K562 (cell line): ENCODE measurements at regions not wholly inside any gene's neighbourhood (a gene's known extent, or its start where the extent isn't known, plus 50 kb on each side); places are given as distances from the start of the nearest gene placed in this dataset.

Experiments used
- ATAC-seq: fragments of 200-7000 bp; cut with Tn5 transposase; 3 replicates; pipeline ENCODE4 v1.9.1; 2020; ENCODE audit warnings: moderate library complexity
- BruUV-seq: library from RNA; stranded (reverse); fragments of 400-500 nt; replicated peaks from 2 replicates; lab custom pipeline; 2021; lab: Mats Ljungman, UMichigan
- CTCF ChIA-PET: fragments of 300-600 bp; formaldehyde crosslinking; extraction: SDS; loops from one replicate; lab custom pipeline; 2021; ENCODE audit warnings: low intra/inter-chr PET ratio; lab: Yijun Ruan, JAX
- POLR2A ChIA-PET: fragments of 300-600, 350-650 bp; sonication (Branson Sonifier 250); formaldehyde crosslinking; extraction: SDS; loops from one replicate; lab custom pipeline; 2021; ENCODE audit warnings: antibody characterized with exemption, inconsistent platforms; lab: Yijun Ruan, JAX
- DNase-seq, 4 experiments: peaks; one replicate each; pipeline versions ENCODE4 v3.0.0 to v3.0.0-alpha.2; 2011 to 2018; ENCODE audit warnings: low spot score in 3 of 4, mixed read lengths in 3 of 4; ENCODE audit errors: extremely low read depth in 1 of 4
- FAIRE-seq: peaks from 2 replicates; lab custom pipeline; 2011; peaks lifted over from hg19 to GRCh38; lab: Jason Lieb, UNC
- H2AFZ ChIP-seq: 2 replicates; pipeline ENCODE4 v1.6.0; 2011; ENCODE audit warnings: low read depth, low read length, control low read depth, inconsistent platforms
- H3K27ac ChIP-seq: fragments of 200-600 bp; 3 replicates; pipeline ENCODE4 v1.8.0; 2011; ENCODE audit warnings: low read depth, mild to moderate bottlenecking, control low read depth, inconsistent platforms, low read length, moderate library complexity, mixed read lengths; ENCODE audit errors: extremely low read depth
- H3K27me3 ChIP-seq, 2 experiments: fragments of 300-600 bp in 1 of 2; 2 replicates in 1 of 2; 3 replicates in 1 of 2; pipeline versions ENCODE4 v1.6.0 to v1.8.0; 2011; ENCODE audit warnings: inconsistent platforms in 2 of 2, low read length in 2 of 2, mild to moderate bottlenecking in 1 of 2, mixed read lengths in 1 of 2, moderate library complexity in 1 of 2; ENCODE audit not compliant: control insufficient read depth in 2 of 2, insufficient read depth in 2 of 2
- H3K36me3 ChIP-seq: fragments of 300-600 bp; 3 replicates; pipeline ENCODE4 v1.8.0; 2011; ENCODE audit warnings: mild to moderate bottlenecking, low read length, inconsistent platforms; ENCODE audit not compliant: control insufficient read depth, insufficient read depth
- H3K4me1 ChIP-seq, 2 experiments: fragments of 200-600 bp in 1 of 2; replicated peaks in 1 of 2; 2 replicates in 1 of 2; 3 replicates in 1 of 2; pipeline versions ENCODE4 v1.5.1 to v1.8.0; 2011; ENCODE audit warnings: inconsistent platforms in 2 of 2, low read length in 2 of 2, mild to moderate bottlenecking in 1 of 2, mixed read lengths in 1 of 2, moderate library complexity in 1 of 2; ENCODE audit not compliant: control insufficient read depth in 2 of 2, insufficient read depth in 2 of 2
- H3K4me2 ChIP-seq: 2 replicates; pipeline ENCODE4 v1.6.1; 2011; ENCODE audit warnings: low read length, control low read depth, inconsistent platforms, mixed read lengths; ENCODE audit not compliant: insufficient read depth
- H3K4me3 ChIP-seq: fragments of 200-600 bp; sonication (generic), shearing (Covaris generic); 2 replicates; pipeline ENCODE4 v1.5.1; 2016; ENCODE audit warnings: control low read depth, inconsistent platforms
- H3K79me2 ChIP-seq: fragments of 200-600 bp; 3 replicates; pipeline ENCODE4 v1.8.0; 2011; ENCODE audit warnings: low read length, inconsistent platforms; ENCODE audit not compliant: control insufficient read depth, insufficient read depth
- H3K9ac ChIP-seq, 2 experiments: 2 replicates each; pipeline versions ENCODE4 v1.6.0 to v1.6.1; 2011; ENCODE audit warnings: low read depth in 2 of 2, low read length in 2 of 2, control low read depth in 1 of 2, inconsistent platforms in 1 of 2, mild to moderate bottlenecking in 1 of 2, mixed read lengths in 1 of 2; ENCODE audit not compliant: insufficient read depth in 1 of 2
- H3K9me1 ChIP-seq: one replicate; pipeline ENCODE4 v1.6.0; 2011; ENCODE audit warnings: inconsistent platforms, mild to moderate bottlenecking, low read length, moderate library complexity; ENCODE audit not compliant: control insufficient read depth, insufficient read depth
- H3K9me3 ChIP-seq: replicated peaks from 2 replicates; pipeline ENCODE4 v1.5.1; 2011; ENCODE audit warnings: low read depth, low read length, inconsistent platforms; ENCODE audit not compliant: control insufficient read depth, insufficient read depth
- H4K20me1 ChIP-seq: replicated peaks from 2 replicates; pipeline ENCODE4 v1.6.1; 2011; ENCODE audit warnings: low read length, inconsistent platforms, mixed read lengths; ENCODE audit not compliant: control insufficient read depth, insufficient read depth
- CHD4 ChIP-seq: fragments of 200-600 bp; sonication (generic); IDR thresholded peaks from 3 replicates; pipeline ENCODE4 v1.6.1; 2012; ENCODE audit warnings: low read depth, mild to moderate bottlenecking, mixed read lengths, low read length, inconsistent platforms; ENCODE audit not compliant: insufficient read depth, insufficient replicate concordance, poor library complexity, severe bottlenecking
- DPF2 ChIP-seq: fragments of 450-650 bp; IDR thresholded peaks from 2 replicates; pipeline ENCODE4 v1.6.1; 2016
- HIVEP1 ChIP-seq: fragments of 250-450 bp; sonication (Bioruptor Pico); IDR thresholded peaks from 2 replicates; pipeline ENCODE4 v1.4.0; 2020; ENCODE audit warnings: mild to moderate bottlenecking
- HMGN3 ChIP-seq: IDR thresholded peaks from 2 replicates; pipeline ENCODE4 v1.6.1; 2011; ENCODE audit warnings: borderline replicate concordance, low read depth, mild to moderate bottlenecking, mixed read lengths, low read length; ENCODE audit not compliant: insufficient read length; ENCODE audit errors: extremely low read depth
- POLR2H ChIP-seq: IDR thresholded peaks from 2 replicates; pipeline ENCODE4 v1.6.1; 2016; ENCODE audit warnings: missing genetic modification characterization, low read depth, mild to moderate bottlenecking, control low read depth, missing compliant biosample characterization, moderate library complexity
- SNAPC5 ChIP-seq: fragments of 250-450 bp; sonication (Bioruptor Pico); IDR thresholded peaks from 2 replicates; pipeline ENCODE4 v1.8.0; 2021; ENCODE audit warnings: moderate library complexity, mild to moderate bottlenecking, inconsistent platforms
- SUPT5H ChIP-seq: fragments of 450-650 bp; IDR thresholded peaks from 2 replicates; pipeline ENCODE4 v1.6.1; 2016
- TAL1 ChIP-seq: fragments of 450-650 bp; IDR thresholded peaks from 2 replicates; pipeline ENCODE4 v1.6.1; 2016; ENCODE audit warnings: mild to moderate bottlenecking
- ZNF707 ChIP-seq: fragments of 250-450 bp; sonication (Bioruptor Pico); conservative IDR thresholded peaks from 2 replicates; pipeline ENCODE4 v1.8.0; 2022; ENCODE audit warnings: inconsistent platforms, mild to moderate bottlenecking, moderate library complexity
- WGBS: fragments of 100-300 bp; shearing (Covaris generic); methylation state at CpG from one replicate; pipeline ENCODE4 v1.1.6; 2016; ENCODE audit warnings: low coverage, mixed read lengths; ENCODE audit not compliant: insufficient coverage; ENCODE audit errors: missing lambda C conversion rate; 5-methylcytosine and 5-hydroxymethylcytosine counted together
- in situ Hi-C: fragments of 300-500 bp; cut with MboI; formaldehyde crosslinking; loops from 4 replicates; pipeline ENCODE4 v1.15.0; 2018; ENCODE audit warnings: inconsistent platforms, mixed read lengths
- intact Hi-C: fragments of 100-400 bp; cut with micrococcal nuclease; formaldehyde crosslinking; loops from 2 replicates; pipeline ENCODE4 v1.14.2; 2022
- TF ChIP-seq, protein P1 (sequence below), 2 experiments: fragments of 450-650 bp in 1 of 2; IDR thresholded peaks; 2 replicates each; pipeline ENCODE4 v1.6.1; 2011 to 2017; ENCODE audit warnings: low read depth in 2 of 2, antibody characterized with exemption in 1 of 2, borderline replicate concordance in 1 of 2, low read length in 1 of 2, mild to moderate bottlenecking in 1 of 2, mixed read lengths in 1 of 2; ENCODE audit not compliant: control insufficient read depth in 1 of 2
- TF ChIP-seq, protein P2 (sequence below): sonication (generic); formaldehyde crosslinking; IDR thresholded peaks from 2 replicates; pipeline ENCODE4 v1.8.0; 2023; ENCODE audit warnings: mild to moderate bottlenecking, missing genetic modification reagents
- TF ChIP-seq, protein P3 (sequence below): fragments of 250-450 bp; sonication (Bioruptor Pico); IDR thresholded peaks from 2 replicates; pipeline ENCODE4 v1.5.1; 2021; ENCODE audit warnings: mild to moderate bottlenecking
- TF ChIP-seq, protein P4 (sequence below): fragments of 450-650 bp; formaldehyde crosslinking; IDR thresholded peaks from 2 replicates; pipeline ENCODE4 v1.4.0; 2022; ENCODE audit warnings: mild to moderate bottlenecking, moderate library complexity

DNA sequence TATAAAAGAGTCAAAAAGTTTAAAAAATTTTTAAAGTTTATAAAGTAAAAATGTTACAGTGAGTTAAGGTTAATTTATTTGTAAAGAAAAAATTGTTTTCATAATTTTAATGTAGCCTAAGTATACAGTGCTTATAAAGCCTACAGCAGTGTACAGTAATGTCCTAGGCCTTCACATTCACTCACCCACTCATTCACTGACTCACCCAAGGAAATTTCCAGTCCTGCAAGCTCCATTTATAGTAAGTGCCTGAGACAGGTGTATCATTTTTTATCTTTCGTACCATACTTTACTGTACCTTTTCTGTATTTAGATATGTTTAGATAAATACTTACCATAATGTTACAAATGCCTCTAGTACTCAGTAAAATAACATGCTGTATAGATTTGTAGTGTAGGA, 269.7 kb upstream of the PHF14 start:
- CTCF ChIA-PET, result no interaction called here
- FAIRE-seq, result no peak
- H3K4me2 ChIP-seq, result no peak overlapping the region
- H2AFZ ChIP-seq, result no peak overlapping the region
- H3K4me1 ChIP-seq, result peaks cover 0 to 11% of the 10 kb centered on the region in 2 experiments; a peak in 3 of 5 replicates
- no TSS peak for BruUV-seq
- H3K27me3 ChIP-seq, result no peaks in the 10 kb centered on the region
- peaks cover 81% of the 10 kb centered on the region for H3K79me2 ChIP-seq
- POLR2A ChIA-PET, result interaction anchor here (0.9 kb wide), 1 partner anchor 15 kb away, joined by 3 read pairs; no protein-coding TSS in a partner anchor
- 0 out of 2 replicates have a peak, but pooled peaks cover 4% of the 10 kb centered on the region for H4K20me1 ChIP-seq
- peaks cover 20% of the 10 kb centered on the region for H3K36me3 ChIP-seq
- H3K4me3 ChIP-seq, result no peak overlapping the region
- intact Hi-C loops, result loop anchor here (10.0 kb wide), 2 partner anchors 289 to 1509 kb away; no protein-coding TSS in a partner anchor
- H3K27ac ChIP-seq, result no peak overlapping the region
- no peak for DNase-seq
- no peaks in the 10 kb centered on the region for H3K9me1 ChIP-seq
- H3K9me3 ChIP-seq, result no peaks in the 10 kb centered on the region
- ATAC-seq, result no peak
- H3K9ac ChIP-seq, result no peak overlapping the region
- in situ Hi-C loops, result no loop called here
- WGBS, result 71% methylated on average over 1 of the region's 1 CpG
- TF ChIP-seq HMGN3, result no peak
- no peak for TF ChIP-seq HIVEP1
- TF ChIP-seq, protein P1, sequence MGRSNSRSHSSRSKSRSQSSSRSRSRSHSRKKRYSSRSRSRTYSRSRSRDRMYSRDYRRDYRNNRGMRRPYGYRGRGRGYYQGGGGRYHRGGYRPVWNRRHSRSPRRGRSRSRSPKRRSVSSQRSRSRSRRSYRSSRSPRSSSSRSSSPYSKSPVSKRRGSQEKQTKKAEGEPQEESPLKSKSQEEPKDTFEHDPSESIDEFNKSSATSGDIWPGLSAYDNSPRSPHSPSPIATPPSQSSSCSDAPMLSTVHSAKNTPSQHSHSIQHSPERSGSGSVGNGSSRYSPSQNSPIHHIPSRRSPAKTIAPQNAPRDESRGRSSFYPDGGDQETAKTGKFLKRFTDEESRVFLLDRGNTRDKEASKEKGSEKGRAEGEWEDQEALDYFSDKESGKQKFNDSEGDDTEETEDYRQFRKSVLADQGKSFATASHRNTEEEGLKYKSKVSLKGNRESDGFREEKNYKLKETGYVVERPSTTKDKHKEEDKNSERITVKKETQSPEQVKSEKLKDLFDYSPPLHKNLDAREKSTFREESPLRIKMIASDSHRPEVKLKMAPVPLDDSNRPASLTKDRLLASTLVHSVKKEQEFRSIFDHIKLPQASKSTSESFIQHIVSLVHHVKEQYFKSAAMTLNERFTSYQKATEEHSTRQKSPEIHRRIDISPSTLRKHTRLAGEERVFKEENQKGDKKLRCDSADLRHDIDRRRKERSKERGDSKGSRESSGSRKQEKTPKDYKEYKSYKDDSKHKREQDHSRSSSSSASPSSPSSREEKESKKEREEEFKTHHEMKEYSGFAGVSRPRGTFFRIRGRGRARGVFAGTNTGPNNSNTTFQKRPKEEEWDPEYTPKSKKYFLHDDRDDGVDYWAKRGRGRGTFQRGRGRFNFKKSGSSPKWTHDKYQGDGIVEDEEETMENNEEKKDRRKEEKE (IDR thresholded peaks at IDR 0.05; ENCODE audit: borderline replicate concordance in 1 of 2, control insufficient read depth in 1 of 2, low read depth in 2 of 2, low read length in 1 of 2), result no peak
- TF ChIP-seq, protein P2, sequence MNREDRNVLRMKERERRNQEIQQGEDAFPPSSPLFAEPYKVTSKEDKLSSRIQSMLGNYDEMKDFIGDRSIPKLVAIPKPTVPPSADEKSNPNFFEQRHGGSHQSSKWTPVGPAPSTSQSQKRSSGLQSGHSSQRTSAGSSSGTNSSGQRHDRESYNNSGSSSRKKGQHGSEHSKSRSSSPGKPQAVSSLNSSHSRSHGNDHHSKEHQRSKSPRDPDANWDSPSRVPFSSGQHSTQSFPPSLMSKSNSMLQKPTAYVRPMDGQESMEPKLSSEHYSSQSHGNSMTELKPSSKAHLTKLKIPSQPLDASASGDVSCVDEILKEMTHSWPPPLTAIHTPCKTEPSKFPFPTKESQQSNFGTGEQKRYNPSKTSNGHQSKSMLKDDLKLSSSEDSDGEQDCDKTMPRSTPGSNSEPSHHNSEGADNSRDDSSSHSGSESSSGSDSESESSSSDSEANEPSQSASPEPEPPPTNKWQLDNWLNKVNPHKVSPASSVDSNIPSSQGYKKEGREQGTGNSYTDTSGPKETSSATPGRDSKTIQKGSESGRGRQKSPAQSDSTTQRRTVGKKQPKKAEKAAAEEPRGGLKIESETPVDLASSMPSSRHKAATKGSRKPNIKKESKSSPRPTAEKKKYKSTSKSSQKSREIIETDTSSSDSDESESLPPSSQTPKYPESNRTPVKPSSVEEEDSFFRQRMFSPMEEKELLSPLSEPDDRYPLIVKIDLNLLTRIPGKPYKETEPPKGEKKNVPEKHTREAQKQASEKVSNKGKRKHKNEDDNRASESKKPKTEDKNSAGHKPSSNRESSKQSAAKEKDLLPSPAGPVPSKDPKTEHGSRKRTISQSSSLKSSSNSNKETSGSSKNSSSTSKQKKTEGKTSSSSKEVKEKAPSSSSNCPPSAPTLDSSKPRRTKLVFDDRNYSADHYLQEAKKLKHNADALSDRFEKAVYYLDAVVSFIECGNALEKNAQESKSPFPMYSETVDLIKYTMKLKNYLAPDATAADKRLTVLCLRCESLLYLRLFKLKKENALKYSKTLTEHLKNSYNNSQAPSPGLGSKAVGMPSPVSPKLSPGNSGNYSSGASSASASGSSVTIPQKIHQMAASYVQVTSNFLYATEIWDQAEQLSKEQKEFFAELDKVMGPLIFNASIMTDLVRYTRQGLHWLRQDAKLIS, result no peak
- TF ChIP-seq TAL1, result no peak
- TF ChIP-seq SNAPC5 (CRISPR knock-in tag), result no peak
- no peak for TF ChIP-seq CHD4
- no peak for TF ChIP-seq POLR2H (tag)
- no peak for TF ChIP-seq DPF2
- TF ChIP-seq, protein P3, sequence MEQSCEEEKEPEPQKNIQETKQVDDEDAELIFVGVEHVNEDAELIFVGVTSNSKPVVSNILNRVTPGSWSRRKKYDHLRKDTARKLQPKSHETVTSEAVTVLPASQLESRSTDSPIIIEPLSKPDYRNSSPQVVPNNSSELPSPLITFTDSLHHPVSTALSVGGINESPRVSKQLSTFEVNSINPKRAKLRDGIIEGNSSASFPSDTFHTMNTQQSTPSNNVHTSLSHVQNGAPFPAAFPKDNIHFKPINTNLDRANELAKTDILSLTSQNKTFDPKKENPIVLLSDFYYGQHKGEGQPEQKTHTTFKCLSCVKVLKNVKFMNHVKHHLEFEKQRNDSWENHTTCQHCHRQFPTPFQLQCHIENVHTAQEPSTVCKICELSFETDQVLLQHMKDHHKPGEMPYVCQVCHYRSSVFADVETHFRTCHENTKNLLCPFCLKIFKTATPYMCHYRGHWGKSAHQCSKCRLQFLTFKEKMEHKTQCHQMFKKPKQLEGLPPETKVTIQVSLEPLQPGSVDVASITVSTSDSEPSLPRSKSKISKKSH (CRISPR knock-in tag), result no peak
- no peak for TF ChIP-seq SUPT5H
- TF ChIP-seq ZNF707 (CRISPR knock-in tag), result no peak
- TF ChIP-seq, protein P4, sequence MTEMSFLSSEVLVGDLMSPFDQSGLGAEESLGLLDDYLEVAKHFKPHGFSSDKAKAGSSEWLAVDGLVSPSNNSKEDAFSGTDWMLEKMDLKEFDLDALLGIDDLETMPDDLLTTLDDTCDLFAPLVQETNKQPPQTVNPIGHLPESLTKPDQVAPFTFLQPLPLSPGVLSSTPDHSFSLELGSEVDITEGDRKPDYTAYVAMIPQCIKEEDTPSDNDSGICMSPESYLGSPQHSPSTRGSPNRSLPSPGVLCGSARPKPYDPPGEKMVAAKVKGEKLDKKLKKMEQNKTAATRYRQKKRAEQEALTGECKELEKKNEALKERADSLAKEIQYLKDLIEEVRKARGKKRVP (CRISPR knock-in tag), result no peak
